Liver (tissue), 8 donors: ENCODE measurements at regions not wholly inside any gene's neighbourhood (a gene's known extent, or its start where the extent isn't known, plus 50 kb on each side); places are given as distances from the start of the nearest gene placed in this dataset.

ENCODE experiments used
- DNase-seq: peaks from one replicate; pipeline ENCODE4 v3.0.0-alpha.2; 2017; ENCODE audit warnings: low spot score
- H3K27ac ChIP-seq, 2 donors: one replicate each; pipeline ENCODE4 v1.7.0; 2013; ENCODE audit warnings: inconsistent platforms in 2 of 2, low read length in 2 of 2, control low read depth in 1 of 2, low read depth in 1 of 2, mild to moderate bottlenecking in 1 of 2
- H3K27me3 ChIP-seq, 4 donors: one replicate each; pipeline versions ENCODE4 v1.6.1 to v1.7.0; 2013; ENCODE audit warnings: low read length in 3 of 4, inconsistent platforms in 1 of 4, mild to moderate bottlenecking in 1 of 4, moderate library complexity in 1 of 4; ENCODE audit not compliant: control insufficient read depth in 4 of 4, insufficient read depth in 4 of 4
- H3K36me3 ChIP-seq, 4 donors: one replicate each; pipeline versions ENCODE4 v1.6.1 to v1.7.0; 2013; ENCODE audit warnings: low read length in 3 of 4, mild to moderate bottlenecking in 3 of 4, low read depth in 1 of 4, moderate library complexity in 1 of 4; ENCODE audit not compliant: control insufficient read depth in 4 of 4, insufficient read depth in 3 of 4
- H3K4me1 ChIP-seq, 4 donors: one replicate each; pipeline versions ENCODE4 v1.6.1 to v1.7.0; 2013; ENCODE audit warnings: low read length in 3 of 4, mild to moderate bottlenecking in 3 of 4, moderate library complexity in 1 of 4; ENCODE audit not compliant: control insufficient read depth in 4 of 4, insufficient read depth in 4 of 4
- H3K4me3 ChIP-seq, 3 donors: one replicate each; pipeline versions ENCODE4 v1.6.1 to v1.7.0; 2013; ENCODE audit warnings: low read length in 3 of 3, control low read depth in 1 of 3, low read depth in 1 of 3, mild to moderate bottlenecking in 1 of 3
- H3K9ac ChIP-seq, 2 donors: one replicate each; pipeline ENCODE4 v1.7.0; 2013; ENCODE audit warnings: low read length in 2 of 2, mild to moderate bottlenecking in 2 of 2, moderate library complexity in 2 of 2, control low read depth in 1 of 2, low read depth in 1 of 2
- H3K9me3 ChIP-seq, 4 donors: one replicate each; pipeline versions ENCODE4 v1.6.1 to v1.7.0; 2013; ENCODE audit warnings: low read length in 3 of 4; ENCODE audit not compliant: control insufficient read depth in 4 of 4
- ATF3 ChIP-seq: IDR thresholded peaks from 2 replicates; pipeline ENCODE4 v1.6.1; 2016; ENCODE audit warnings: antibody characterized with exemption
- CTCF ChIP-seq: fragments of 150-350 bp; IDR thresholded peaks from 2 replicates; pipeline ENCODE4 v1.5.1; 2017; ENCODE audit warnings: improper control_type of control experiment, low read depth, low read length; ENCODE audit not compliant: missing input control
- EGR1 ChIP-seq, 2 donors: IDR thresholded peaks; 2 replicates each; pipeline ENCODE4 v1.6.1; 2016 to 2018; ENCODE audit warnings: antibody characterized with exemption in 2 of 2, low read depth in 2 of 2
- FOXA1 ChIP-seq: IDR thresholded peaks from 2 replicates; pipeline ENCODE4 v1.6.1; 2016; ENCODE audit warnings: antibody characterized with exemption
- FOXA2 ChIP-seq: IDR thresholded peaks from 2 replicates; pipeline ENCODE4 v1.6.1; 2016; ENCODE audit warnings: antibody characterized with exemption
- GABPA ChIP-seq, 2 donors: IDR thresholded peaks in 1 of 2; conservative IDR thresholded peaks in 1 of 2; 2 replicates each; pipeline ENCODE4 v1.6.1; 2016; ENCODE audit warnings: antibody characterized with exemption in 2 of 2, mild to moderate bottlenecking in 1 of 2, moderate library complexity in 1 of 2
- HNF4A ChIP-seq, 2 donors: conservative IDR thresholded peaks; 2 replicates each; pipeline ENCODE4 v1.6.1; 2016; ENCODE audit warnings: antibody characterized with exemption in 2 of 2, mild to moderate bottlenecking in 2 of 2
- HNF4G ChIP-seq: IDR thresholded peaks from 2 replicates; pipeline ENCODE4 v1.6.1; 2016; ENCODE audit warnings: antibody characterized with exemption
- JUND ChIP-seq, 2 donors: IDR thresholded peaks; 2 replicates each; pipeline ENCODE4 v1.6.1; 2016; ENCODE audit warnings: antibody characterized with exemption in 2 of 2
- MAX ChIP-seq: IDR thresholded peaks from 2 replicates; pipeline ENCODE4 v1.6.1; 2016; ENCODE audit warnings: antibody characterized with exemption
- NR2F2 ChIP-seq: IDR thresholded peaks from 2 replicates; pipeline ENCODE4 v1.6.1; 2016; ENCODE audit warnings: antibody characterized with exemption
- RAD21 ChIP-seq, 2 donors: IDR thresholded peaks; 2 replicates each; pipeline ENCODE4 v1.6.1; 2016; ENCODE audit warnings: antibody characterized with exemption in 2 of 2, mild to moderate bottlenecking in 2 of 2
- REST ChIP-seq: IDR thresholded peaks from 2 replicates; pipeline ENCODE4 v1.6.1; 2016; ENCODE audit warnings: antibody characterized with exemption, mild to moderate bottlenecking
- RXRA ChIP-seq, 2 donors: IDR thresholded peaks; 2 replicates each; pipeline ENCODE4 v1.6.1; 2017 to 2018; ENCODE audit warnings: antibody characterized with exemption in 2 of 2, mild to moderate bottlenecking in 1 of 2
- SP1 ChIP-seq: IDR thresholded peaks from 2 replicates; pipeline ENCODE4 v1.6.1; 2018; ENCODE audit warnings: antibody characterized with exemption, mild to moderate bottlenecking
- TAF1 ChIP-seq: conservative IDR thresholded peaks from 2 replicates; pipeline ENCODE4 v1.6.1; 2016; ENCODE audit warnings: antibody characterized with exemption, mild to moderate bottlenecking
- YY1 ChIP-seq: IDR thresholded peaks from 2 replicates; pipeline ENCODE4 v1.6.1; 2016; ENCODE audit warnings: antibody characterized with exemption, mild to moderate bottlenecking
- ZBTB33 ChIP-seq: IDR thresholded peaks from 2 replicates; pipeline ENCODE4 v1.6.1; 2016; ENCODE audit warnings: antibody characterized with exemption
- WGBS: extraction: QIAGEN DNeasy Blood & Tissue Kit; methylation state at CpG from one replicate; pipeline ENCODE4 v1.1.7; 2013; 5-methylcytosine and 5-hydroxymethylcytosine counted together
- donor health status: healthy.
- donor health status: healthy.
- donor health status: healthy.
- donor health status: healthy.
- donor health status: healthy.

GRCh38 chr7:138405496-138405895 lies 54.6 kb upstream of the TRIM24 start:
- WGBS, result 99% methylated on average over 1 of the region's 1 CpG

More at GRCh38 chr7:138405496-138405895, 54.6 kb upstream of the TRIM24 start:
- TF ChIP-seq HNF4G (no peak), FOXA2 (no peak), ATF3 (no peak), ZBTB33 (no peak), RXRA (IDR thresholded peaks at IDR 0.05) (no peak), TAF1 (no peak), JUND (IDR thresholded peaks at IDR 0.05) (no peak), REST (no peak), RAD21 (IDR thresholded peaks at IDR 0.05) (no peak), EGR1 (IDR thresholded peaks at IDR 0.05; ENCODE audit: low read depth in 2 of 2) (no peak), HNF4A (conservative IDR thresholded peaks at IDR 0.05) (no peak), GABPA (IDR thresholded peaks at IDR 0.05 in 1 of 2, conservative IDR thresholded peaks at IDR 0.05 in 1 of 2) (no peak), FOXA1 (no peak), YY1 (no peak), SP1 (no peak), MAX (no peak), NR2F2 (no peak), CTCF (no peak)
- H3K4me1 ChIP-seq, result no peaks in the 10 kb centered on the region
- DNase-seq, result no peak
- H3K27me3 ChIP-seq, result no peaks in the 10 kb centered on the region
- no peak overlapping the region for H3K4me3 ChIP-seq
- no peak overlapping the region for H3K9ac ChIP-seq
- no peak overlapping the region for H3K27ac ChIP-seq
- H3K36me3 ChIP-seq, result no peaks in the 10 kb centered on the region
- H3K9me3 ChIP-seq, result no peaks in the 10 kb centered on the region
